ENCODE measurements at regions not wholly inside any gene's neighbourhood (a gene's known extent, or its start where the extent isn't known, plus 50 kb on each side); places are given as distances from the start of the nearest gene placed in this dataset.

DNA sequence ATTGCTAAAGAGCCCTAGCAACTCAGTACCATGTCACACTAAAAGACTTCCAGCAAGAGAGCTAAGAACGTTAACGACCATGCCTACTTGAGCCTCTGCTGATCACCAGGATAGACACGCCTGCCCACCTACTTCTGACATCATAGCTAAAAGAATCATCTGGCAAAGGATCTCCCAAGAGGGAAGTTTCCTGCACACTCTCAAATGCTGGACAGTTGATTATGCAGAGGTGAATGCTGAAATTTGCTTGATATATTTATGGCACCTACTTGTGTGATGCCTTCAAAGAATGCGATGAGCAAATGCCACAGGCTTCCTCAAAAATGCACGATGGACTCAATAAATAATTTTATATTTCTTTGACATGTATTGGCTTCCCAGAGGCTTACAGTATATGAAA, 113.6 kb downstream of the GALC start:
- TF ChIP-seq, protein P1, sequence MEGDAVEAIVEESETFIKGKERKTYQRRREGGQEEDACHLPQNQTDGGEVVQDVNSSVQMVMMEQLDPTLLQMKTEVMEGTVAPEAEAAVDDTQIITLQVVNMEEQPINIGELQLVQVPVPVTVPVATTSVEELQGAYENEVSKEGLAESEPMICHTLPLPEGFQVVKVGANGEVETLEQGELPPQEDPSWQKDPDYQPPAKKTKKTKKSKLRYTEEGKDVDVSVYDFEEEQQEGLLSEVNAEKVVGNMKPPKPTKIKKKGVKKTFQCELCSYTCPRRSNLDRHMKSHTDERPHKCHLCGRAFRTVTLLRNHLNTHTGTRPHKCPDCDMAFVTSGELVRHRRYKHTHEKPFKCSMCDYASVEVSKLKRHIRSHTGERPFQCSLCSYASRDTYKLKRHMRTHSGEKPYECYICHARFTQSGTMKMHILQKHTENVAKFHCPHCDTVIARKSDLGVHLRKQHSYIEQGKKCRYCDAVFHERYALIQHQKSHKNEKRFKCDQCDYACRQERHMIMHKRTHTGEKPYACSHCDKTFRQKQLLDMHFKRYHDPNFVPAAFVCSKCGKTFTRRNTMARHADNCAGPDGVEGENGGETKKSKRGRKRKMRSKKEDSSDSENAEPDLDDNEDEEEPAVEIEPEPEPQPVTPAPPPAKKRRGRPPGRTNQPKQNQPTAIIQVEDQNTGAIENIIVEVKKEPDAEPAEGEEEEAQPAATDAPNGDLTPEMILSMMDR (IDR thresholded peaks at IDR 0.05; ENCODE audit: low read depth, low read length) = no peak
- no peak for TF ChIP-seq POLR2A (IDR thresholded peaks at IDR 0.05; ENCODE audit: extremely low read depth, insufficient read length)

Measured in NB4 (cell line).